ENCODE measurements at regions not wholly inside any gene's neighbourhood (a gene's known extent, or its start where the extent isn't known, plus 50 kb on each side); places are given as distances from the start of the nearest gene placed in this dataset.

- TF ChIP-seq EZH2 (IDR thresholded peaks at IDR 0.05) (no peak), POLR2AphosphoS5 (IDR thresholded peaks at IDR 0.05; ENCODE audit: borderline replicate concordance, low read depth, low read length) (no peak), FOXP2 (optimal IDR thresholded peaks at IDR 0.05; ENCODE audit: control extremely low read depth, extremely low read length, insufficient read depth) (no peak)
Observed at GRCh38 chr22:22369964-22370270, 125.3 kb downstream of the VPREB1 start.

Data from SK-N-MC (cell line).